Activated CD8-positive, alpha-beta T cell treated with anti-CD3 and anti-CD28 coated beads, Interleukin-2, amount 10 ng/mL, durations not matched to agents 7 days and 5 days (primary cell): ENCODE measurements at regions not wholly inside any gene's neighbourhood (a gene's known extent, or its start where the extent isn't known, plus 50 kb on each side); places are given as distances from the start of the nearest gene placed in this dataset.
"Not testable (repeated sequence)": the region's sequence is repeated elsewhere in the genome, so short reads cannot be mapped to it uniquely, and the experiment has no call there.

Source experiments
- ATAC-seq: fragments of 150-1000 bp; cut with Tn5 transposase; one replicate; pipeline ENCODE4 v1.10.0; 2021; ENCODE audit warnings: moderate library complexity
- CTCF ChIA-PET: fragments of 350-600 bp; sonication (Branson Sonifier 250); formaldehyde crosslinking; loops from one replicate; lab custom pipeline; 2021; ENCODE audit warnings: antibody characterized with exemption; lab: Charles Lee
- POLR2A ChIA-PET: fragments of 350-600 bp; sonication (Branson Sonifier 250); formaldehyde crosslinking; loops from one replicate; lab custom pipeline; 2021; ENCODE audit warnings: antibody characterized with exemption; lab: Charles Lee
- DNase-seq: peaks from one replicate; pipeline ENCODE4 v3.0.0-alpha.2; 2020
- H3K27ac Mint-ChIP-seq: one replicate; pipeline ENCODE4 v1.8.0; 2021; ENCODE audit warnings: mild to moderate bottlenecking, mixed read lengths
- H3K27me3 Mint-ChIP-seq: one replicate; pipeline ENCODE4 v1.8.0; 2021; ENCODE audit warnings: low read depth, mixed read lengths
- H3K36me3 Mint-ChIP-seq: one replicate; pipeline ENCODE4 v1.8.0; 2021; ENCODE audit warnings: low read depth, mixed read lengths
- H3K4me1 Mint-ChIP-seq: one replicate; pipeline ENCODE4 v1.8.0; 2021; ENCODE audit warnings: low read depth, mixed read lengths
- H3K4me3 Mint-ChIP-seq: one replicate; pipeline ENCODE4 v1.8.0; 2021; ENCODE audit warnings: mild to moderate bottlenecking, mixed read lengths
- H3K9me3 Mint-ChIP-seq: one replicate; pipeline ENCODE4 v1.8.0; 2022; ENCODE audit warnings: mixed read lengths; ENCODE audit not compliant: insufficient read depth

DNA sequence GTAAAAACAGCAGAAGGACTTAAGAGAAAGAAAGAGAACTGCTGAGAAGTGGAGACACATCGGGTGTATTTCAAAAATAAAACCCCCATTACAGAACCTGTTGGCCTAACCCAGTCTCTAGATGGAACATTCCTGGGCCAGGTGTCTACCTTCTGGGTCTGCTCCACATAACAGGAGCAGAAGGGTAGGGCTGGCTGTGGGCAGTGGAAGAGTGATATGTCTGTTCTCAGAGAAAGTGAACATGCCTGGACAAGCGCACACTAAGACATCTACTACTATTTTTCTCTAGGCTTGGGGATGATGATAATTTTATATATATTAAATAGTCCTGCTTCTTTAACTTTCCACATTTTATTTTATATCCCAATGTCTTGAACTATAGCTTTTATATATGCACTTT lies 267.1 kb downstream of the TBC1D4 start:
- CTCF ChIA-PET, result interaction anchor here (1.2 kb wide), 1 partner anchor 151 kb away, joined by 3 read pairs; no protein-coding TSS in a partner anchor
- H3K4me3 Mint-ChIP-seq, result no peak overlapping the region
- ATAC-seq, result no peak

DNA sequence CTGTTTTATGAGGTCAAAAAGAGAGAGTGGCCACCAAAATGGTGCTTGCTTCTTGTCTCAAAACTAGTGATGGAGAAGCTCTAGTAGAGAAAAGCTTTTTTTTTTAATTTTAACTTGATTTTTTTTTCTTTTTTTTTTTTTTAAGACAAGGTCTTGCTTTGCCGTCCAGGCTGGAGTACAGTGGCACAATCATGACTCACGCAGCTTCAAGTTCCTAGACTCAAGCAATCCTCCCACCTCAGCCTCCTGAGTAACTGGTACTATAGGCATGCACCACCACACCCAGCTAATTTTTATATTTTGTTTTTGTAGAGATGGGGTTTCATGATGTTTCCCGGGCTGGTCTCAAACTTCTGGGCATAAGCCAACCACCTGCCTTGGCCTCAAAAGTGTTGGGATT lies 279.0 kb downstream of the TBC1D4 start:
- Mint-ChIP-seq H3K4me1 (no peaks in the 10 kb centered on the region), H3K27me3 (peaks cover 8% of the 10 kb centered on the region), H3K27ac (no peak overlapping the region), H3K9me3 (no peaks in the 10 kb centered on the region), H3K4me3 (no peak overlapping the region), H3K36me3 (no peaks in the 10 kb centered on the region)
- no peak for ATAC-seq
- ChIA-PET POLR2A (no interaction called here), CTCF (no interaction called here)
- no peak for DNase-seq

More for the DNA sequence above, 267.1 kb downstream of the TBC1D4 start:
- no peaks in the 10 kb centered on the region for H3K9me3 Mint-ChIP-seq
- no peak overlapping the region for H3K27ac Mint-ChIP-seq
- no peak for DNase-seq
- peaks cover 5% of the 10 kb centered on the region for H3K4me1 Mint-ChIP-seq
- H3K27me3 Mint-ChIP-seq, result peaks cover 32% of the 10 kb centered on the region
- H3K36me3 Mint-ChIP-seq, result no peaks in the 10 kb centered on the region
- POLR2A ChIA-PET, result no interaction called here

DNA sequence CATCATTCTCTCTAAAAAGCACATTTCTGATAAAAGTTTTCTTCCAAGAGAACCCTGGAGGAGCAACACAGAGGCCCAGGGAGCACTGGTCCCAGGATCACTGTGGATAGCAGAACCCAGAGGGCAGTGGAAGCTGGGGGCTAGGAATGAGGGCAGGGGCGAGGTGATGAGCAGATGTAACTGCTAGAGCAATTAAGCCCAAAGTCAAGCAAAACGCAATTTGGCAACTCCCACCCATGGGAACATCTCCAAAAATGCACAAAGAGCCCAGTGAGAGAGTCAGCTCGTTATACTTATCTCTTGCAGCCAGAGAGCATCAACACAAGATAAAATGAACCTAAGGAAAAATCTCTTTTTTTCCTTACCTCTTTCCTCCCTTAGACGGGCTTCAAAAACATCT lies 284.2 kb downstream of the TBC1D4 start:
- H3K9me3 Mint-ChIP-seq, result no peaks in the 10 kb centered on the region
- POLR2A ChIA-PET, result no interaction called here
- ATAC-seq, result no peak
- no peak overlapping the region for H3K4me3 Mint-ChIP-seq
- DNase-seq, result no peak
- no peak overlapping the region for H3K27ac Mint-ChIP-seq
- no peaks in the 10 kb centered on the region for H3K4me1 Mint-ChIP-seq
- CTCF ChIA-PET, result interaction anchor here (1.0 kb wide), 1 partner anchor 22 kb away, joined by 3 read pairs; no protein-coding TSS in a partner anchor
- no peaks in the 10 kb centered on the region for H3K36me3 Mint-ChIP-seq
- peaks cover 2% of the 10 kb centered on the region for H3K27me3 Mint-ChIP-seq

DNA sequence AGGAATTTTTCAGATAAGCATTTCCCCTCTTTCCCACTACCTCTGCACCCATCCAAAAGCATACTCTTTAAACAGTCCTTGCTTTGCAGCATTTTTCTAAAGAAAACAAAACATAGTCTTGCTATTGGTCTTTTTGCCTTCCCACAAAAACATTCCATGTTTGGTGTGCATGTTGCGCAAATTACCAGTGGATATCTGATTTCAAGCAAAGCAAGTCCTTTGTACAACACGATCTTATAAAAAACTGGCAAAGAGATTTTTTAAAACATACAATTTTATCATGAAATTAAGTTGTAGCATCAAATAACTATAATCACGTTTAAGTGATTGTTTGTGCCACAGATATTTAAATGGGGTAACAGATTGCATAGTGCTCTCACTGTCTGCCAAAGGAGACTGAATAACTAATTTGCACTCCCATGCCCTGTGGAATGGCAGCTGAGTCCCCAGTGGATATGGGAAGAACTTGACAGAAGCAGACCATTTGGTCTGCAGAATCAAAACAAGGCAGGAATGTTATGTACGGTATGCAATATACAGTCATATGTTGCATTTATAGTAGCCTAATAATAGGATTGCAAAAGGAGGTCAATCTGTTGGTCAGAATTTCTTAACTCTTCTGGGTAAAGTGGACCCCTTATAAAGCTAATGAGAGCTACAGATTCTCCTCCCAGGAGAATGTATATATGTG lies 285.7 kb downstream of the TBC1D4 start:
- Mint-ChIP-seq H3K27me3 (peaks cover 2% of the 10 kb centered on the region), H3K36me3 (no peaks in the 10 kb centered on the region), H3K4me3 (no peak overlapping the region), H3K27ac (no peak overlapping the region), H3K9me3 (no peaks in the 10 kb centered on the region), H3K4me1 (no peaks in the 10 kb centered on the region)
- POLR2A ChIA-PET, result no interaction called here
- ATAC-seq (no peak), DNase-seq (no peak)
- CTCF ChIA-PET, result no interaction called here

DNA sequence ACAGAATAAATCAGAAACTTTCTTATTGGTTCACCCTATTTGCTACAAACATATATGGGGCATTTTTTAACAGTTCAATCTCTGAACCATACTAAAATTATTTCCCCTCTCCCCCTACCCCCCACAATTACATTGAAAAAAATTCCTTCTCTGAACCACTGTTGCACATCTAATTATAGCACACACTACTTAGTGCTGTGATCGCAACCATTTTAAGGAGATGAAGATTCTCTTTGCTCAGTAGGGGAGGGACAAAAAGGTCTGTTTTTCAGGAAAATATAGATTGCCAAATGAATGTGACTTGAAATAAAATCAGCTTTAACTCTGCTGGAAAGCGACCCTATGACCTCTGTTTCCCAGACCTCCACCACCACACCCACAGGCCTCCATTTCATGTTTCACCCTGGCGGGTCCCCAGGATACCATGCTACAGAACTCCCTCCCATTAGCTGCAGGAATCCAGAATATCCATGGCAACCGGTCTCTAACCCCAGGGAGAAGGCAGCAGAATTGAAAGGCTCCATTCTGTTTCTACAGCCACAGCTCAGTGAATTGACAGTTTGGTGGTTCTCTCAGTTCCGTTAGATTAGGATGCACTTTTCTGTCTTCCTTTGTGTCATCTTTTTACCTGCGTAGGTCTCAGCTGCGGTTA lies 286.3 kb downstream of the TBC1D4 start:
- CTCF ChIA-PET, result no interaction called here
- Mint-ChIP-seq H3K4me1 (no peaks in the 10 kb centered on the region), H3K36me3 (no peaks in the 10 kb centered on the region), H3K9me3 (no peaks in the 10 kb centered on the region), H3K4me3 (no peak overlapping the region), H3K27ac (no peak overlapping the region), H3K27me3 (peaks cover 2% of the 10 kb centered on the region)
- POLR2A ChIA-PET, result no interaction called here
- ATAC-seq (no peak), DNase-seq (no peak)

DNA sequence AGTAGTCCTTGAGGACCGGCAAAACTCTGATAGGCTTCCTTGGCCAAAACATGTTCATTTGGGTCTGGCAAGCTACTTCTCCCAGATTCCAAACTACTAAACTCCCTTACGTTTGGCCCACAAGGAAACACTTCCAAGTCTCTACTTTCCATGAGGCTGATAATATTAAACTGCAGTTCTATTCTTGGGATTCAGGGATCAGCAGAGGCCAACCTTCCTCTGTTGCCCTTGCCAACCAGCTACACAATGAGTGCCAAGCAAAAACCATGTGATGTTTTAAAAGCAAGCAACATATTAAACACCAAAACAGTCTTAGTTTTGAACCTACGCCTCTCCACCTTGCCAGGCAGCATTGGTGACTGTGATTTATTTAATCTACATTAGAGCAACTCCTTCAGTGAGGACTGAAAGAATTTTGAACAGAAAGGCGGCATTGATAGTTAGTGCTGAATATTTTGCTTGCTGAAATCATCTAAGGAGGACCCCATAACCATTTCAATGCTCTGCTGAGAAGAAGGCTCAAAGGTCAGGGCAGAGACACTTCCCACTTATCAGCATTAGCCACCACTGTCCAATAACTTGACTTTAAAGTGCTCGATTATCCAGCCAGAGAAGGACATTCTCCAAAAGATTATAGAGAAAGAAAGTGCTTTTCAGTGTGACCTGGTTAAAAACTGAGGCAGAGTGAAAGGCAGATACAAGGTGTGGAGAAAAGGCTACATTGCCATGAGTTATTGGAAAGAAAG lies 287.1 kb downstream of the TBC1D4 start:
- no peak for ATAC-seq
- H3K27ac Mint-ChIP-seq, result no peak overlapping the region
- H3K4me1 Mint-ChIP-seq, result no peaks in the 10 kb centered on the region
- H3K36me3 Mint-ChIP-seq, result no peaks in the 10 kb centered on the region
- POLR2A ChIA-PET, result no interaction called here
- H3K9me3 Mint-ChIP-seq, result no peaks in the 10 kb centered on the region
- peaks cover 2% of the 10 kb centered on the region for H3K27me3 Mint-ChIP-seq
- DNase-seq, result no peak
- H3K4me3 Mint-ChIP-seq, result no peak overlapping the region
- CTCF ChIA-PET, result no interaction called here

DNA sequence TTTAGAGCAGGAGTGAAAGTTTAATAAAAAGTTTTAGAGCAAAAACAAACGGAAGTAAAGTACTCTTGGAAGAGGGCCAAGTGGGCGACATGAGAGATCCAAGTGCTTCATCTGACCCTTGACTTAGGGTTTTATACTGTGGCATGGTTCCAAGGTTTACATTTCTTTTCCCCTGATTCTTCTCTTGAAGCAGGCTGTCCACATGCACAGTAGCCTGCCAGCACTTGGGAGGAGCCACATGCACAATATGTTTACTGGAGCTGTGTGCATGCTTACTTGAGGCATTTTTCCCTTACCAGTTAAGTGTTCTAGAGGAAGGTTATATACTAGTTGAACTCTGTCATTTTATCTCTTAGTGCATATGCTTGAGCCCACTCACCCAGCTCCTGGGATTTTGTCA lies 295.6 kb downstream of the TBC1D4 start:
- H3K4me3 Mint-ChIP-seq, result no peak overlapping the region
- DNase-seq (no peak), ATAC-seq (no peak)
- peaks cover 2% of the 10 kb centered on the region for H3K27me3 Mint-ChIP-seq
- CTCF ChIA-PET, result no interaction called here
- POLR2A ChIA-PET, result no interaction called here
- H3K9me3 Mint-ChIP-seq, result no peaks in the 10 kb centered on the region
- H3K36me3 Mint-ChIP-seq, result no peaks in the 10 kb centered on the region
- H3K27ac Mint-ChIP-seq, result no peak overlapping the region
- no peaks in the 10 kb centered on the region for H3K4me1 Mint-ChIP-seq

DNA sequence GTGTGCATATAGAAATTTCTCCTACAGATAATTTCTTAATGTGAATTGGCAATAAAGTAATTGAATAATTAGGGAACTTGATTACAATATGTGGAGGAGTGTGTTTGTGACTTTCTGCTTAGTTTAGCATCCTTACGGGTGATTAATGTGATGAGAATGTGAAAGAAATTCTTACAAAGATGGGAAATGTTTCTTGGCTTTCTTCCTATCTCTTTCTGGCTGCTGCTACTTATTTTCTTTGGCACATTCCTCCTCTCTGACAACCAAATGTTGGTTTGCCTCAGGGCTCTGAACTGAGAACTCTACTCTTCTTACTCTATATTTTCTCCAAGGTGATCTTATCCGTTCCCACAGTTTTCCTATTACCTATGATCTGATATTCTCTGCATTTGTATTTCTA lies 300.1 kb downstream of the TBC1D4 start:
- no peak for DNase-seq
- no peak for ATAC-seq
- POLR2A ChIA-PET, result no interaction called here
- Mint-ChIP-seq H3K4me3 (no peak overlapping the region), H3K9me3 (no peaks in the 10 kb centered on the region), H3K27me3 (peaks cover 2% of the 10 kb centered on the region), H3K27ac (no peak overlapping the region), H3K4me1 (no peaks in the 10 kb centered on the region), H3K36me3 (no peaks in the 10 kb centered on the region)
- CTCF ChIA-PET, result no interaction called here

DNA sequence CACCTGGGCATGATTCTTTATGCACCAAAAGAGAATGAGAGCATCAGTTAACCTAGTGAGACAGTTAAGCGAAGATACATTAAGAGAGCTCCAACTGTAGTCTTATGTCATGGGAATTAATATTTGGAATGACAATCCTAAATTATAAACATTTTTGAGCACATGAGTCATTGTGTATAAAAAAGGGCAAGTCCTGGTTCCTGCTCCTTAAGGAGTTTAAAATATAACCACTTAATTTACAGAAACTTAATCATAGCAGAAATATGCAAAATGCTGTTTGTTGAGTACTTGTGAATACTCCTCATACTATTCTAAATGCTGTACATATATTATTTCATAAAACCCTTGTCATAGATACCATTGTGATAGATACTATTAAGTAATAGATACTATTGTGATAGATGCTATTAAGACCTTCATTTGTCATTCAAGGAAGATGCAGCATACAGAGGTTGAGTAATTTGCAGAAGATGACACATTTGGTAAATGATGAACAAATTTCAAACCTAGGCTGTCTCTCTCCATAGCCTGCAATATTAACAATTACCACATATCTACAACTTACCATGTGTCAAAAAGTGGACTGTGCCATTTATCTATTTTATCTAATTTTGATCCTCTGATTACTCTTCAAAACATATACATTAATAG lies 301.0 kb downstream of the TBC1D4 start:
- Mint-ChIP-seq H3K27ac (no peak overlapping the region), H3K27me3 (no peaks in the 10 kb centered on the region), H3K4me1 (no peaks in the 10 kb centered on the region), H3K36me3 (no peaks in the 10 kb centered on the region), H3K9me3 (no peaks in the 10 kb centered on the region), H3K4me3 (no peak overlapping the region)
- DNase-seq (no peak), ATAC-seq (no peak)
- ChIA-PET CTCF (no interaction called here), POLR2A (no interaction called here)

DNA sequence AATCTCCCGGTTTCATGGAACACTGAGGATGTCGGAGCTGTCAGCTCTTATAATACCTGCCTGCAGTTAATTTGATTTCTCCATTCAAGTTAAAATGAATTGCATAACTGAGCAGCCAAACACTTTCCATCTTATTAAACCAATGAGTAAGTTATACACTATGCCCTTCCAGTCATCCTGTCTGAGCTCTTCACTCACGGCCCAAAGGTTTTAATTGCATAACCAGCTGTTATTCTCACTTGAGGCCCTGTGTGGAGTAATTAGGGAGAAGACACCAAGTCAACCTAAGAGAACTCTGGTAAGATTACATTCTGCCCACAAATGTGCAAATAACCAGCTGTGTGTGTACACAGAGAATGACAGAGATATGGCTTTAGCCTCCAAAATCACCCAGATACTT lies 303.5 kb downstream of the TBC1D4 start:
- Mint-ChIP-seq H3K27ac (no peak overlapping the region), H3K4me3 (no peak overlapping the region), H3K4me1 (no peaks in the 10 kb centered on the region), H3K27me3 (no peaks in the 10 kb centered on the region), H3K36me3 (no peaks in the 10 kb centered on the region), H3K9me3 (no peaks in the 10 kb centered on the region)
- ChIA-PET POLR2A (no interaction called here), CTCF (no interaction called here)
- DNase-seq, result no peak
- no peak for ATAC-seq

DNA sequence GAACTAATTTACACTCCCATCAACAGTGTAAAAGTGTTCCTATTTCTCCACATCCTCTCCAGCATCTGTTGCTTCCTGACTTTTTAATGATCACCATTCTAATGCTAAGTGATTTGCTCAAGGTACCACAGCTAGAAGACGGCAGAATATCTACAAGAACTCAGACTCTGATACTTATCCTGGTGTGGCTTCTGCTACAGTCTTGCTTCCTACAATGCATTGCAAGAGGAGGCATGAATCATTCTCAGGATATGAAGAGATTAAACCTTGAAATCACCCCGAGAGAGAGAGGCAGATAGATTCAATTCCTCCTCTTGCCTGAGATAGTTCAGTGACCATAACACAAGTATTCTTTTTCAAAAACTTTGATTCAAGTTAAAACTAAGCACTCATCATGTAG lies 306.4 kb downstream of the TBC1D4 start:
- H3K9me3 Mint-ChIP-seq, result no peaks in the 10 kb centered on the region
- ChIA-PET POLR2A (no interaction called here), CTCF (no interaction called here)
- ATAC-seq (no peak), DNase-seq (no peak)
- H3K4me1 Mint-ChIP-seq, result no peaks in the 10 kb centered on the region
- no peaks in the 10 kb centered on the region for H3K36me3 Mint-ChIP-seq
- no peaks in the 10 kb centered on the region for H3K27me3 Mint-ChIP-seq
- H3K4me3 Mint-ChIP-seq, result no peak overlapping the region
- no peak overlapping the region for H3K27ac Mint-ChIP-seq

DNA sequence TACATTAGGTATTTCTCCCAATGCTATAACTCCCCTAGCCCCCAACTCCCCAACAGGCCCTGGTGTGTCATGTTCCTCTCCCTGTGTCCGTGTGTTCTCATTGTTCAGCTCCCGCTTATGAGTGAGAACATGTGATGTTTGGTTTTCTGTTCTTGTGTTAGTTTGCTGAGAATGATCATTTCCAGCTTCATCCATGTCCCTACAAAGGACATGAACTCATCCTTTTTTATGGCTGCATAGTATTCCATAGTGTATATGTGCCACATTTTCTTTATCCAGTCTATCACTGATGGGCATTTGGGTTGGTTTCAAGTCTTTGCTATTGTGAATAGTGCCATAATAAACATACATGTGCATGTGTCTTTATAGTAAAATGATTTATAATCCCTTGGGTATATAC lies 306.9 kb downstream of the TBC1D4 start:
- H3K36me3 Mint-ChIP-seq, CTCF ChIA-PET, H3K9me3 Mint-ChIP-seq, H3K4me1 Mint-ChIP-seq, H3K27me3 Mint-ChIP-seq, POLR2A ChIA-PET, ATAC-seq, DNase-seq, H3K4me3 Mint-ChIP-seq, H3K27ac Mint-ChIP-seq: not testable (repeated sequence)
